ENCODE measurements at regions not wholly inside any gene's neighbourhood (a gene's known extent, or its start where the extent isn't known, plus 50 kb on each side); places are given as distances from the start of the nearest gene placed in this dataset.

GRCh38 chrX:7385131-7385530, 237.2 kb upstream of the PUDP start:
- no peak for TF ChIP-seq CTCF (IDR thresholded peaks at IDR 0.05)
- TF ChIP-seq POLR2A (IDR thresholded peaks at IDR 0.05) = no peak
